Calu3 (cell line): ENCODE measurements at regions not wholly inside any gene's neighbourhood (a gene's known extent, or its start where the extent isn't known, plus 50 kb on each side); places are given as distances from the start of the nearest gene placed in this dataset.

Experiments used
- BruUV-seq: library from RNA; stranded (reverse); fragments of 400-500 nt; replicated peaks from 2 replicates; lab custom pipeline; 2021; lab: Mats Ljungman, UMichigan
- CTCF ChIA-PET: fragments of 300-600 bp; sonication (Branson Sonifier 250); formaldehyde crosslinking; loops from one replicate; lab custom pipeline; 2022; ENCODE audit warnings: antibody characterized with exemption; lab: Charles Lee
- DNase-seq: peaks from one replicate; pipeline ENCODE4 v3.0.0; 2022
- H3K27ac Mint-ChIP-seq: one replicate; pipeline ENCODE4 v1.8.0; 2022; ENCODE audit warnings: mixed read lengths; ENCODE audit not compliant: unreplicated experiment
- H3K27me3 Mint-ChIP-seq: one replicate; pipeline ENCODE4 v1.8.0; 2022; ENCODE audit warnings: mixed read lengths; ENCODE audit not compliant: unreplicated experiment
- H3K36me3 Mint-ChIP-seq: one replicate; pipeline ENCODE4 v1.8.0; 2022; ENCODE audit warnings: mild to moderate bottlenecking, moderate library complexity, mixed read lengths; ENCODE audit not compliant: insufficient read depth, unreplicated experiment
- H3K4me1 Mint-ChIP-seq: one replicate; pipeline ENCODE4 v1.8.0; 2022; ENCODE audit warnings: mild to moderate bottlenecking, low read depth, mixed read lengths; ENCODE audit not compliant: unreplicated experiment
- H3K4me3 Mint-ChIP-seq: one replicate; pipeline ENCODE4 v1.8.0; 2022; ENCODE audit warnings: mild to moderate bottlenecking, low read depth, moderate library complexity, mixed read lengths; ENCODE audit not compliant: unreplicated experiment
- H3K9me3 Mint-ChIP-seq: one replicate; pipeline ENCODE4 v1.8.0; 2022; ENCODE audit warnings: low read depth, mixed read lengths; ENCODE audit not compliant: unreplicated experiment
- CTCF ChIP-seq: fragments of 200-600 bp; IDR thresholded peaks from one replicate; pipeline ENCODE4 v1.8.0; 2022; ENCODE audit warnings: antibody characterized with exemption; ENCODE audit not compliant: unreplicated experiment
- intact Hi-C: fragments of 100-400 bp; cut with micrococcal nuclease; formaldehyde crosslinking; loops from one replicate; pipeline ENCODE4 v1.10.0; 2022; ENCODE audit not compliant: unreplicated experiment

- DNase-seq: no peak
- H3K27ac Mint-ChIP-seq: no peak overlapping the region
- no peak overlapping the region for H3K4me3 Mint-ChIP-seq
- H3K36me3 Mint-ChIP-seq: no peaks in the 10 kb centered on the region
- peaks cover 70% of the 10 kb centered on the region for H3K27me3 Mint-ChIP-seq
- H3K4me1 Mint-ChIP-seq: peaks cover 9% of the 10 kb centered on the region
- no TSS peak for BruUV-seq
- no peaks in the 10 kb centered on the region for H3K9me3 Mint-ChIP-seq
- intact Hi-C loops: no loop called here
- no peak for TF ChIP-seq CTCF
- CTCF ChIA-PET: no interaction called here
These were observed 206.3 kb downstream of the TSN start for GRCh38 chr2:121961761-121962160.

- peaks cover 53% of the 10 kb centered on the region for H3K27me3 Mint-ChIP-seq
- no TSS peak for BruUV-seq
- H3K9me3 Mint-ChIP-seq: no peaks in the 10 kb centered on the region
- CTCF ChIA-PET: interaction anchor here (1.1 kb wide), 1 partner anchor 9 kb away, joined by 4 read pairs; no protein-coding TSS in a partner anchor
- H3K36me3 Mint-ChIP-seq: no peaks in the 10 kb centered on the region
- H3K4me3 Mint-ChIP-seq: no peak overlapping the region
- peaks cover 9% of the 10 kb centered on the region for H3K4me1 Mint-ChIP-seq
- DNase-seq: peak; percentile 9
- no peak for TF ChIP-seq CTCF
- intact Hi-C loops: loop anchor here (5.0 kb wide), 1 partner anchor 153 kb away; no protein-coding TSS in a partner anchor
- no peak overlapping the region for H3K27ac Mint-ChIP-seq
These were observed 210.2 kb downstream of the TSN start for GRCh38 chr2:121965661-121966060.

GRCh38 chr2:121966663-121967062 lies 211.2 kb downstream of the TSN start:
- DNase-seq: no peak
- intact Hi-C loops: loop anchor here (5.0 kb wide), 1 partner anchor 154 kb away; no protein-coding TSS in a partner anchor
- BruUV-seq: no TSS peak
- Mint-ChIP-seq H3K27ac (no peak overlapping the region), H3K27me3 (peaks cover 61% of the 10 kb centered on the region), H3K9me3 (no peaks in the 10 kb centered on the region), H3K4me1 (peaks cover 9% of the 10 kb centered on the region), H3K36me3 (no peaks in the 10 kb centered on the region), H3K4me3 (no peak overlapping the region)
- no peak for TF ChIP-seq CTCF
- CTCF ChIA-PET: no interaction called here

GRCh38 chr2:121969166-121969565 lies 213.7 kb downstream of the TSN start:
- no peaks in the 10 kb centered on the region for H3K9me3 Mint-ChIP-seq
- BruUV-seq: no TSS peak
- intact Hi-C loops: loop anchor here (5.0 kb wide), 1 partner anchor 157 kb away; no protein-coding TSS in a partner anchor
- no peaks in the 10 kb centered on the region for H3K36me3 Mint-ChIP-seq
- H3K27ac Mint-ChIP-seq: no peak overlapping the region
- CTCF ChIA-PET: interaction anchor here (0.6 to 1.2 kb wide), 2 partner anchors 8 to 613 kb away, joined by 3 to 5 read pairs; no protein-coding TSS in a partner anchor
- no peak for TF ChIP-seq CTCF
- peaks cover 65% of the 10 kb centered on the region for H3K27me3 Mint-ChIP-seq
- peaks cover 9% of the 10 kb centered on the region for H3K4me1 Mint-ChIP-seq
- no peak for DNase-seq
- H3K4me3 Mint-ChIP-seq: no peak overlapping the region
